PC-9 (cell line): ENCODE measurements at regions not wholly inside any gene's neighbourhood (a gene's known extent, or its start where the extent isn't known, plus 50 kb on each side); places are given as distances from the start of the nearest gene placed in this dataset.

Experiments used
- BruUV-seq: library from RNA; stranded (reverse); fragments of 400-500 nt; replicated peaks from 2 replicates; lab custom pipeline; 2021; lab: Mats Ljungman, UMichigan
- CTCF ChIA-PET: fragments of 300-600 bp; sonication (Branson Sonifier 250); formaldehyde crosslinking; loops from one replicate; lab custom pipeline; 2022; ENCODE audit warnings: antibody characterized with exemption; lab: Charles Lee
- POLR2A ChIA-PET: fragments of 300-600 bp; sonication (Branson Sonifier 250); formaldehyde crosslinking; loops from one replicate; lab custom pipeline; 2022; ENCODE audit warnings: antibody characterized with exemption; ENCODE audit not compliant: unreplicated experiment; lab: Charles Lee
- DNase-seq, 2 experiments: peaks; one replicate each; pipeline versions ENCODE4 v3.0.0 to v3.0.0-alpha.2; 2015 to 2022; ENCODE audit warnings: mixed read lengths in 1 of 2
- H2AFZ ChIP-seq: fragments of 200-600 bp; sonication (generic); 2 replicates; pipeline ENCODE4 v1.8.1; 2017; ENCODE audit warnings: antibody characterized with exemption
- H3F3A ChIP-seq: fragments of 200-600 bp; sonication (generic); 2 replicates; pipeline ENCODE4 v1.8.1; 2017; ENCODE audit warnings: antibody characterized with exemption, mild to moderate bottlenecking, low read depth; ENCODE audit not compliant: insufficient read depth
- H3K27ac ChIP-seq: fragments of 200-600 bp; sonication (generic); 2 replicates; pipeline ENCODE4 v1.6.1; 2016; ENCODE audit warnings: mixed run types
- H3K27me3 ChIP-seq: fragments of 200-600 bp; sonication (generic); 2 replicates; pipeline ENCODE4 v1.6.1; 2016; ENCODE audit warnings: low read depth, mixed run types; ENCODE audit not compliant: insufficient read depth
- H3K36me3 ChIP-seq: fragments of 200-600 bp; sonication (generic); 2 replicates; pipeline ENCODE4 v1.6.1; 2016; ENCODE audit warnings: low read depth, mixed run types
- H3K4me1 ChIP-seq: fragments of 200-600 bp; sonication (generic); replicated peaks from 2 replicates; pipeline ENCODE4 v1.6.1; 2016; ENCODE audit warnings: mixed run types; ENCODE audit not compliant: insufficient read depth
- H3K4me2 ChIP-seq: fragments of 200-600 bp; sonication (generic); 2 replicates; pipeline ENCODE4 v1.6.1; 2017; ENCODE audit warnings: mixed run types
- H3K4me3 ChIP-seq: fragments of 200-600 bp; sonication (generic); 2 replicates; pipeline ENCODE4 v1.6.1; 2016; ENCODE audit warnings: mixed run types
- H3K79me2 ChIP-seq: fragments of 200-600 bp; sonication (generic); 2 replicates; pipeline ENCODE4 v1.6.1; 2017; ENCODE audit warnings: low read depth, mixed run types
- H3K9me2 ChIP-seq: fragments of 200-600 bp; sonication (generic); 2 replicates; pipeline ENCODE4 v1.8.1; 2017; ENCODE audit warnings: mild to moderate bottlenecking; ENCODE audit not compliant: insufficient read depth
- H3K9me3 ChIP-seq: fragments of 200-600 bp; sonication (generic); 2 replicates; pipeline ENCODE4 v1.8.1; 2016; ENCODE audit warnings: low read depth; ENCODE audit not compliant: insufficient read depth
- H4K20me1 ChIP-seq: fragments of 200-600 bp; sonication (generic); 2 replicates; pipeline ENCODE4 v1.8.1; 2017; ENCODE audit not compliant: insufficient read depth
- EZH2 ChIP-seq: fragments of 200-600 bp; sonication (generic); IDR thresholded peaks from 2 replicates; pipeline ENCODE4 v1.8.0; 2017; ENCODE audit warnings: antibody characterized with exemption, low read depth
- intact Hi-C: fragments of 100-400 bp; cut with micrococcal nuclease; formaldehyde crosslinking; loops from one replicate; pipeline ENCODE4 v1.10.0; 2022; ENCODE audit not compliant: unreplicated experiment
- TF ChIP-seq, protein P1 (sequence below): fragments of 200-600 bp; sonication (generic); conservative IDR thresholded peaks from 2 replicates; pipeline ENCODE4 v1.6.1; 2017; ENCODE audit warnings: mixed run types, antibody characterized with exemption, mild to moderate bottlenecking, moderate library complexity

DNA sequence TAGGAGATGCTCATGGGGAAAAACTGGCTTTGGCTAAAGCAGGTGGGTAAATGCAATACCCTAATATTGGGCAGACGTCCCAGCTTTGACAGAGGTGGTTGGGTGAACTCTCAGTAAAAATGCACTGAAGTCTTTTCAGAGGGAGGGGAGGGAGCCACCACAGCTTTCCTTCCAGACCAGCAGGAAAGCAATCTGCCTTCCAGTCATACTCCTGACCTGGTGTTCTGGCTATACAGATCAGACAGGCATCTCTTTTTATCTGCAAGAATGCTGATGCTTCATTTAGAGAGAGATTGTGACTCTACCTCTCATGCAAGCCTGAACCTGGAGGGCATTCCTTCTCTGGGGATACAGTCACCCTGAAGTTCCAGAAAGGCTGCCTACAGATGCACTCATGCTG, 52.6 kb upstream of the ICA1 start:
- no peaks in the 10 kb centered on the region for H3K4me1 ChIP-seq
- no peak overlapping the region for H3K4me3 ChIP-seq
- H3K27me3 ChIP-seq, result peaks cover 45% of the 10 kb centered on the region
- no peak for DNase-seq
- no peak overlapping the region for H3K4me2 ChIP-seq
- no peaks in the 10 kb centered on the region for H3K79me2 ChIP-seq
- peaks cover 3% of the 10 kb centered on the region; the same call in 1 of the 2 replicates for H3K9me3 ChIP-seq
- ChIA-PET CTCF (no interaction called here), POLR2A (no interaction called here)
- H2AFZ ChIP-seq, result no peak overlapping the region
- H3K27ac ChIP-seq, result no peak overlapping the region
- H3F3A ChIP-seq, result no peaks in the 10 kb centered on the region
- no TSS peak for BruUV-seq
- no peaks in the 10 kb centered on the region for H4K20me1 ChIP-seq
- H3K36me3 ChIP-seq, result no peaks in the 10 kb centered on the region
- H3K9me2 ChIP-seq, result no peaks in the 10 kb centered on the region
- intact Hi-C loops, result no loop called here
- TF ChIP-seq, protein P1, sequence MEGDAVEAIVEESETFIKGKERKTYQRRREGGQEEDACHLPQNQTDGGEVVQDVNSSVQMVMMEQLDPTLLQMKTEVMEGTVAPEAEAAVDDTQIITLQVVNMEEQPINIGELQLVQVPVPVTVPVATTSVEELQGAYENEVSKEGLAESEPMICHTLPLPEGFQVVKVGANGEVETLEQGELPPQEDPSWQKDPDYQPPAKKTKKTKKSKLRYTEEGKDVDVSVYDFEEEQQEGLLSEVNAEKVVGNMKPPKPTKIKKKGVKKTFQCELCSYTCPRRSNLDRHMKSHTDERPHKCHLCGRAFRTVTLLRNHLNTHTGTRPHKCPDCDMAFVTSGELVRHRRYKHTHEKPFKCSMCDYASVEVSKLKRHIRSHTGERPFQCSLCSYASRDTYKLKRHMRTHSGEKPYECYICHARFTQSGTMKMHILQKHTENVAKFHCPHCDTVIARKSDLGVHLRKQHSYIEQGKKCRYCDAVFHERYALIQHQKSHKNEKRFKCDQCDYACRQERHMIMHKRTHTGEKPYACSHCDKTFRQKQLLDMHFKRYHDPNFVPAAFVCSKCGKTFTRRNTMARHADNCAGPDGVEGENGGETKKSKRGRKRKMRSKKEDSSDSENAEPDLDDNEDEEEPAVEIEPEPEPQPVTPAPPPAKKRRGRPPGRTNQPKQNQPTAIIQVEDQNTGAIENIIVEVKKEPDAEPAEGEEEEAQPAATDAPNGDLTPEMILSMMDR, result no peak
- no peak for TF ChIP-seq EZH2

DNA sequence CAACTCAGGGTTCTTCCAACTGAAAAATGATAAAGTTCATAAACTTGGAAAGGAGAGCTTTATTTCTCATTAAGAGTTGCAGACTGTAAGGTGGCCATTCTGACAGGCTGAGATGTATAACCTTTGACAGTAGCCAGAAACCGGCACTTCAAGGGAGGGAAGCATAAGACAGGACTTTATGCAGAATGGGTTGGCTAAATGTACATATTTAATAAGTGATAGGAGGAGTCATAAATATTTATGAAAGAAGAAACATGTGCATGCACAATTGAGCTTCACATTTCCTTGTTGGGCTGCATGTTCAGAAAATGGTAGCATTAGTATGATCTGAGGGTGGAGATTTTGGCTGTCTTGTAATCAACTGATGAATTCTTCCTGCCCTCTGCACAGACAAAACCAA, 57.1 kb upstream of the ICA1 start:
- Histone ChIP-seq H4K20me1 (no peaks in the 10 kb centered on the region), H3K4me1 (0 out of 2 replicates have a peak, but pooled peaks cover 5% of the 10 kb centered on the region), H3K4me3 (no peak overlapping the region), H3K79me2 (no peaks in the 10 kb centered on the region), H3K36me3 (no peaks in the 10 kb centered on the region), H3K4me2 (no peak overlapping the region), H3K9me2 (no peaks in the 10 kb centered on the region), H3F3A (no peaks in the 10 kb centered on the region), H3K27ac (no peak overlapping the region), H3K9me3 (peaks cover 4% of the 10 kb centered on the region; the same call in 1 of the 2 replicates), H3K27me3 (peaks cover 33% of the 10 kb centered on the region), H2AFZ (no peak overlapping the region)
- TF ChIP-seq, protein P1, result no peak
- no peak for TF ChIP-seq EZH2
- ChIA-PET CTCF (no interaction called here), POLR2A (no interaction called here)
- intact Hi-C loops, result no loop called here
- BruUV-seq, result no TSS peak
- no peak for DNase-seq

DNA sequence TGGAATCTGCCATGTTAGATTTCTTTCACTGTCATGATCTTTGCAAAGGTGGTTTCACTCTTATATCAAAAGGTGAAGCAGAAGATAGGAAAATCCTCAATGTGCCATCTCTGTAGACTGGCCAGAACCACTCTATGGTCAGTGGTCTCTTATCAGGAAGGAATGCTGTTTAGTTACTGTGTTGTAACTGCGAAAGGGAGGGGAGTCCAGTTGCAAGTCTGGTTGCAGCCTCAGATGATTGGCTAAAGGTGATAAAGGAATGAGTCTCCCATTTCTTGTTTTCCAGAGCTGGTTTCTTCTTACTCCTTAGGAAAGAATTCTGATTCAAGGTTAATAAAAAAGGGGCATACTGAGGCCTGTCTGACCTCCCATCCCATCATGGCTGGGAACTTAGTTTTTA, 58.2 kb upstream of the ICA1 start:
- Histone ChIP-seq H3K36me3 (no peaks in the 10 kb centered on the region), H3K27me3 (peaks cover 24% of the 10 kb centered on the region), H3K4me1 (0 out of 2 replicates have a peak, but pooled peaks cover 5% of the 10 kb centered on the region), H2AFZ (no peak overlapping the region; the same call in 1 of the 2 replicates), H3K9me2 (no peaks in the 10 kb centered on the region), H4K20me1 (no peaks in the 10 kb centered on the region), H3K79me2 (no peaks in the 10 kb centered on the region), H3K27ac (no peak overlapping the region), H3F3A (no peaks in the 10 kb centered on the region), H3K4me3 (no peak overlapping the region), H3K4me2 (no peak overlapping the region), H3K9me3 (peaks cover 4% of the 10 kb centered on the region; the same call in 1 of the 2 replicates)
- ChIA-PET POLR2A (no interaction called here), CTCF (no interaction called here)
- no TSS peak for BruUV-seq
- DNase-seq, result peak in 1 of 2 experiments; percentile 51
- intact Hi-C loops, result no loop called here
- TF ChIP-seq EZH2, result no peak
- TF ChIP-seq, protein P1, result no peak
